Right cardiac atrium (tissue), 5 donors: ENCODE measurements at regions not wholly inside any gene's neighbourhood (a gene's known extent, or its start where the extent isn't known, plus 50 kb on each side); places are given as distances from the start of the nearest gene placed in this dataset.
"Not testable (repeated sequence)": the region's sequence is repeated elsewhere in the genome, so short reads cannot be mapped to it uniquely, and the experiment has no call there.

Experiments used
- ATAC-seq, 2 donors: fragments of 200-7000 bp; cut with Tn5 transposase; one replicate each; pipeline versions ENCODE4 v1.8.0 to v1.9.1; 2020; ENCODE audit warnings: moderate library complexity in 2 of 2, mild to moderate bottlenecking in 1 of 2
- DNase-seq, 3 donors: peaks; one replicate each; pipeline ENCODE4 v3.0.0-alpha.2; 2020
- H3K27ac ChIP-seq: one replicate; pipeline ENCODE4 v1.5.1; 2013; ENCODE audit warnings: mild to moderate bottlenecking, low read length, control low read depth, moderate library complexity
- H3K27me3 ChIP-seq: one replicate; pipeline ENCODE4 v1.6.1; 2013; ENCODE audit not compliant: control insufficient read depth, insufficient read depth
- H3K4me1 ChIP-seq: one replicate; pipeline ENCODE4 v1.6.1; 2013; ENCODE audit warnings: low read length; ENCODE audit not compliant: control insufficient read depth, insufficient read depth
- H3K4me3 ChIP-seq: one replicate; pipeline ENCODE4 v1.5.1; 2013; ENCODE audit warnings: low read length, control low read depth
- H3K9me3 ChIP-seq: one replicate; pipeline ENCODE4 v1.6.1; 2013; ENCODE audit warnings: low read length; ENCODE audit not compliant: control insufficient read depth
- WGBS: extraction: QIAGEN DNeasy Blood & Tissue Kit; methylation state at CpG from one replicate; pipeline ENCODE4 v1.1.7; 2013; 5-methylcytosine and 5-hydroxymethylcytosine counted together
- intact Hi-C, 4 donors: fragments of 100-400 bp; cut with DNase I; formaldehyde crosslinking; loops; one replicate each; pipeline versions ENCODE4 v1.11.0 to v1.14.0; 2022 to 2023
- donor health status: healthy with polysubstance abuse.
- donor health status: DM: no; HTN: yes; CAD: no.
- donor health status: DM: no; HTN: no; CAD: no.
- donor health status: DM: no; HTN: yes; CAD: no; lungs with severe emphysema.
- donor health status: DM: yes; HTN: yes; CAD: no.

DNA sequence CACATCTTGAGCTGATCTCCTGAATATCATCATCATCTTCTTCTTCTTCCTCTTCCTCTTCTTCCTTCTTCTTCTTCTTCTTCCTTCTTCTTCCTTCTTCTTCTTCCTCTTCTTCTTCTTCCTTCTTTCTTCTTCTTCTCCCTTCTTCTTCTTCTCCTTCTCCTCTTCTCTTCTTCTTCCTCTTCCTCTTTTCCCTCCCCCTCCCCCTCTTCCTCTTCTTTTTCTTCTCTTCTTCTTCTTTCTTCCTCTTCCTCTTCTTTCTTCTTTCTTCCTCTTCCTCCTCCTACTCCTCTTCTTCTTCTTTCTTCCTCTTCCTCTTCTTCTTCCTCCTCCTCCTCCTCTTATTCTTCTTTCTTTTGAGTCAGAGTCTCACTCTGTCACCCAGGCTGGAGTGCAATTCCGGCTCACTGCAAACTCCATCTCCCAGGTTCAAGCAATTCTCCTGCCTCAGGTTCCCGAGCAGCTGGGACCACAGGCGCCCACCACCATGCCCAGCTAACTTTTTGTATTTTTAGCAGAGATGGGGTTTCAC is 197.9 kb upstream of the NANOGP8 start:
- Histone ChIP-seq H3K27me3 (no peaks in the 10 kb centered on the region), H3K9me3 (peaks cover 2% of the 10 kb centered on the region), H3K4me3 (no peak overlapping the region), H3K27ac (no peak overlapping the region), H3K4me1 (no peaks in the 10 kb centered on the region)
- ATAC-seq, result no peak
- 95% methylated on average over 3 of the region's 3 CpGs for WGBS
- peak in 1 of 3 donors; percentile 31 for DNase-seq
- intact Hi-C loops, result no loop called here

DNA sequence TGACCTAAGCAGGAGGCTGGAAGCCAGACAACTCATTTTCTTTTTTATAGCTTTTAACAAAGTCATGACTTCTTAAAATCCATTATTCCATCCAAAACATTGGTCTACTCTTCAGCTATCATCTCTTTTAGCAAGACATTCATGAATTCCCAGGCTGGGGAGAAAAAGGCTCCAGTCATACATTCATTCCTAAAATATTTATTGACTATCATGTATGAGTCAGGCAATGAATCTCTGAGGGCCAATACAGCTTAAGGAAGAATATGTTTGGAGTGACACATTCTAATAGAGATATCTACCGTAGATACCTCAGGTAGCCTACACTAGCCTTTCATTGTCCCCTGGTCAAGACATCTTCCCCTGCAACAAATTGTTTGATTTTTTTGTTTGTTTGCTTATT is 196.4 kb upstream of the NANOGP8 start:
- Histone ChIP-seq H3K27me3 (no peaks in the 10 kb centered on the region), H3K27ac (no peak overlapping the region), H3K9me3 (peaks cover 2% of the 10 kb centered on the region), H3K4me3 (no peak overlapping the region), H3K4me1 (no peaks in the 10 kb centered on the region)
- intact Hi-C loops, result no loop called here
- DNase-seq (no peak), ATAC-seq (no peak)
- 81% methylated on average over 1 of the region's 1 CpG for WGBS

DNA sequence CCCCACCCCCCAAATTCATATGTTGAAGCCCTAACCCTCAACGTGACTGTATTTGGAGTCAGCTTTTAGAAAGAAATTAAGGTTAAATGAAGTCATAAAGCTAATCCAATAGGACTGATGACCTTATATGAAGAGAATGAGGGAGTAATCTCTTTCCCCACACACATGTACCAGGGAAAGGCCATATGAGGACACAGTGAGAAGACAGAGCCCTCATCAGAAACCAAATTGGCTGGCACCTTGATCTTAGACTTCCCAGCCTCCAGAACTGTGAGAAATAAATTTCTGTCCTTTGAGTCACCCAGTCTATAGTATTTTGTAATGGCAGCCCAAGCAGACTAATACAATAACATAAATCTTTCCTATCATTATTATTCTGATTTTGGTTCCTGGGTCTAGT is 194.7 kb upstream of the NANOGP8 start:
- H3K9me3 ChIP-seq, result peaks cover 2% of the 10 kb centered on the region
- H3K4me3 ChIP-seq, result no peak overlapping the region
- ATAC-seq (no peak), DNase-seq (no peak)
- H3K27ac ChIP-seq, result no peak overlapping the region
- intact Hi-C loops, result no loop called here
- H3K27me3 ChIP-seq, result no peaks in the 10 kb centered on the region
- 92% methylated on average over 1 of the region's 1 CpG for WGBS
- no peaks in the 10 kb centered on the region for H3K4me1 ChIP-seq

DNA sequence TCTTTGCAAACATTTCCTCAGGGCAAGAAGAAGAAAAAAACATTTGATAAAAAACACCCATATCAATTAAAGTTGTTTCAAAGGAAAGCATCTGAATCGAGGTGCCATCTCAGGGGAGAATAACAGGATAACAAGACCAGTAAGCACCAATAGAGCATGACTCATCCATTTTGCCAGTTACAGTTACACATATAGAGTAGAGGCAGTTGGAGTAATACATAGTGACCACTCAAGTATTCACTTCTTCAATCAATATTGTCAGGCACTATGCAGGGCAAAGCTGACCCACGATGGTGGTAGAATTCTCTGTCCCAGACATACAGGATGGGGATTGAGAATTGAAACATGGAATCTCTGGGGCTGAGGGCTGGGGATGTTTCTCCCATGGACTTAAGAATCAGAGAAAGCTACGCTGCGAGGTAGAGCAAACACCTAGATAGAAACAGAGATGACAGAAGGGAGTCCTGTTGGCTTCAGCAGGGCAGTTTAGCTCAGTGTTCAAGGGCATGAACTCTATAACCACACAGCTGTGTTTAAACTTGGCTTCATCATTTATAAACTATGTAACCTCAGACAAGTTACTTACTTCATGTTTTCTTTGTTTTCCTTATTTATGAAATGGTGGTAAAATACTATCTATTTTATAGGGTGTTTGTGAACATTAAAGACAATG is 186.4 kb upstream of the NANOGP8 start:
- ATAC-seq, result no peak
- Histone ChIP-seq H3K27me3 (no peaks in the 10 kb centered on the region), H3K4me1 (no peaks in the 10 kb centered on the region), H3K9me3 (no peaks in the 10 kb centered on the region), H3K4me3 (no peak overlapping the region), H3K27ac (no peak overlapping the region)
- 81% methylated on average over 4 of the region's 4 CpGs for WGBS
- intact Hi-C loops, result no loop called here
- no peak for DNase-seq

DNA sequence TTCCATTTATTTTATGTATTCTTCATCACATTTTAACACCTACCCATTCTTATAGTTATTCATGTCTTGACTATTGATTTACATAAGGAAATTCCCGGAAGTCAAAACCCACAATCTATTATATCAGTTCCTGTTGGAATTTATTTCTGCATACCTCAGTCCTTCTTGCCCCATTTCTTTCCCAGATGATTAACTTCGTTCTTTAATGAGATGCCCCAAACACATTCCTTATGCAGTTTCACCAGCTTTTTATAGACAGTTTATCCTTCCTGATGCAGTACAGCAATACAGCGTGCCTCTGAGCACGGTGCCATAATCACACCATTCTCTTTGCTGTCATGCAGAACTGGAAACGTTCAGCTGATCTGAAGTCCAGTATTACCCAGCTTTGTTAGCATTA is 175.8 kb upstream of the NANOGP8 start:
- H3K9me3 ChIP-seq, result no peaks in the 10 kb centered on the region
- H3K4me3 ChIP-seq, result no peak overlapping the region
- ATAC-seq (no peak), DNase-seq (no peak)
- 77% methylated on average over 5 of the region's 5 CpGs for WGBS
- H3K27me3 ChIP-seq, result no peaks in the 10 kb centered on the region
- no peaks in the 10 kb centered on the region for H3K4me1 ChIP-seq
- intact Hi-C loops, result no loop called here
- H3K27ac ChIP-seq, result no peak overlapping the region

DNA sequence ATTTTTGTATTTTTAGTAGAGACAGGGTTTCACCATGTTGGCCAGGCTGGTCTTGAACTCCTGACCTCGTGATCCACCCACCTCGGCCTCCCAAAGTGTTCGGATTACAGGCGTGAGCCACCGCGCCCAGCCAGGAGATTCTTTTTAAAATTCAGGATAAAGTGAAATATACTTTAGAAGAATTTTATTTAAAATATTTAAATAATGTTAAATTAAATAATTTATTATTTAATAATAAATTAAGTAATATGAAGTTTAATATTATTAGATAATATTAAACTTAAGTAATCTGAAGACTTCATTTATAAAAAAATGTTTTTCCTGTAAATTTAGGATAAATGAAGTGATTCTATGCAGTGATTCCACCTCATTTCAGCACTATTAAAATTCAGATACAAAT is 175.2 kb upstream of the NANOGP8 start:
- H3K27ac ChIP-seq, ATAC-seq, H3K9me3 ChIP-seq, H3K4me1 ChIP-seq, H3K4me3 ChIP-seq, DNase-seq, intact Hi-C loops, H3K27me3 ChIP-seq: not testable (repeated sequence)
- 96% methylated on average over 6 of the region's 6 CpGs for whole genome bisulfite sequencing

DNA sequence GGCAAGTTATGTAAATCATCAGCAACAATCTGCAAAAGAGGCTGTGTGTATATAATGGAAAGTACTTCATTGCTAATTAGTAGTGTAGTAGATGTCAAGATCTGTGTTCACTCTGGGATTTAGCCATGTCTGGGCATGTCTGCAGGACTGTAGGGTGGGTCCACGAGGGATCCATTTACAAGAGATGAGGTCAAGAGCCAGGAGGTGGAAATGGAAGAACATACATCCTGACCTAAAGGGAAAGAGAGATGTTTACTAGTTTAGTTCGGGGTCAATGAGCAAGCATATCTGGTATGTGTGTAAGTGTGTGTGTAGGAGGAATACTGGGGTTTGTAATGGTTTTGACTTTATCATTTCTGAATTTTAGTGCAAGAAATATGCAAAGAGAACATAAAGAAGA is 171.5 kb upstream of the NANOGP8 start:
- 67% methylated on average over 2 of the region's 2 CpGs for WGBS
- Histone ChIP-seq H3K4me1 (no peaks in the 10 kb centered on the region), H3K27me3 (no peaks in the 10 kb centered on the region), H3K27ac (no peak overlapping the region), H3K4me3 (no peak overlapping the region), H3K9me3 (no peaks in the 10 kb centered on the region)
- ATAC-seq (no peak), DNase-seq (no peak)
- intact Hi-C loops, result no loop called here

GRCh38 chr15:35256141-35256540 is 171.0 kb upstream of the NANOGP8 start:
- no peaks in the 10 kb centered on the region for H3K9me3 ChIP-seq
- no peaks in the 10 kb centered on the region for H3K27me3 ChIP-seq
- 38% methylated on average over 2 of the region's 2 CpGs for WGBS
- intact Hi-C loops, result no loop called here
- no peak overlapping the region for H3K27ac ChIP-seq
- ATAC-seq (no peak), DNase-seq (no peak)
- H3K4me1 ChIP-seq, result no peaks in the 10 kb centered on the region
- H3K4me3 ChIP-seq, result no peak overlapping the region

DNA sequence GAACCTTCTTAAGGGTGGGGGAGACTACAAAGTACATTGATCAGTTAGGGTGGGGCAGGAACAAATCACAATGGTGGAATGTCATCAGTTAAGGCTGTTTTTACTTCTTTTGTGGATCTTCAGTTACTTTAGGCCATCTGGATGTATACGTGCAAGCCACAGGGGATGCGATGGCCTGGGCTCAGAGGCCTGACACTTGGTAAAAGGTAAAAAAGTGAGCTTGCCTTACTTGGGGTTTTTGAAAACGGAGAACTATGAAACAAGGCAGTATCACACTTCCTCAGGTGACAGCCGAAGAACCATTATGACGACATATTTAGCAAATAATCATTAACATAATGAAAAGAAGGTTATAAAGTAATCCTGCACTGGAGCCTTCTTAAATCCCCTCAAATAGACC is 169.8 kb upstream of the NANOGP8 start:
- DNase-seq, intact Hi-C loops, H3K27ac ChIP-seq, H3K4me3 ChIP-seq, H3K4me1 ChIP-seq, H3K27me3 ChIP-seq, H3K9me3 ChIP-seq, ATAC-seq: not testable (repeated sequence)
- 90% methylated on average over 5 of the region's 5 CpGs for WGBS

- Histone ChIP-seq H3K4me1 (no peaks in the 10 kb centered on the region), H3K9me3 (no peaks in the 10 kb centered on the region), H3K27ac (no peak overlapping the region), H3K4me3 (no peak overlapping the region), H3K27me3 (no peaks in the 10 kb centered on the region)
- intact Hi-C loops, result no loop called here
- 54% methylated on average over 1 of the region's 1 CpG for WGBS
- DNase-seq (no peak), ATAC-seq (no peak)
Observed at GRCh38 chr15:35254062-35254461, 169.0 kb upstream of the NANOGP8 start.

DNA sequence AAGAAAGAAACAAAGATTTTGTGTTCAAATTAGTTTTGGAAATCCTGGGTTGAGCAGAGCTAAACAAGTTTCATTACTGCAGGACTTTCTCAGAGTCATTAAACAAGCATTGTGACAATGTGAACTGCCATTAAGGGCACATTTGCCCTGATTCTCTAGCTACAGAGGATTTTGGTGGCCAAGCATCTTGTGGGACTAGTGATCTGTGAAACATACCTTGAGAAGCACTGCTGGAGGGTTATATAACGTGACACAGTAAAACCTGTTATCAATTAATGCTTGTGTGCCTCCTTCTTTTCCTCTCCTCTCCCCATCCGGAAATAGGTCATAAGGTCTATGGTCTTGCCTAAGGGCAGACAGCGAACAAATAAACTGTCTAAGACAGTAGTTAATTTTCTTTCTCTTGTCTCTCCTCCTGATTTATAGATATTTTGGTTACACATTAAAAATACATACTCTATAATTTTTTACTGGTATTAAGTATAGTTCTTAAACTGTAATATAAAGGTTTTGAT is 167.3 kb upstream of the NANOGP8 start:
- no peaks in the 10 kb centered on the region for H3K4me1 ChIP-seq
- DNase-seq (no peak), ATAC-seq (no peak)
- WGBS, result 79% methylated on average over 3 of the region's 3 CpGs
- H3K27me3 ChIP-seq, result no peaks in the 10 kb centered on the region
- intact Hi-C loops, result no loop called here
- no peak overlapping the region for H3K27ac ChIP-seq
- H3K9me3 ChIP-seq, result no peaks in the 10 kb centered on the region
- no peak overlapping the region for H3K4me3 ChIP-seq

- intact Hi-C loops, result no loop called here
- no peaks in the 10 kb centered on the region for H3K4me1 ChIP-seq
- no peaks in the 10 kb centered on the region for H3K27me3 ChIP-seq
- ATAC-seq (no peak), DNase-seq (no peak)
- H3K4me3 ChIP-seq, result no peak overlapping the region
- H3K27ac ChIP-seq, result no peak overlapping the region
- H3K9me3 ChIP-seq, result no peaks in the 10 kb centered on the region
Observed at GRCh38 chr15:35247150-35247549, 162.1 kb upstream of the NANOGP8 start.
